Esophagus squamous epithelium (tissue), 4 donors: ENCODE measurements at regions not wholly inside any gene's neighbourhood (a gene's known extent, or its start where the extent isn't known, plus 50 kb on each side); places are given as distances from the start of the nearest gene placed in this dataset.

Experiments used
- POLR2A ChIP-seq, 4 donors: fragments of 450-650 bp; IDR thresholded peaks; one replicate each; pipeline ENCODE4 v1.6.1; 2017; ENCODE audit warnings: antibody characterized with exemption in 4 of 4, mild to moderate bottlenecking in 4 of 4, moderate library complexity in 3 of 4
- TF ChIP-seq, protein P1 (sequence below), 6 experiments: fragments of 450-650 bp in 4 of 6; fragments of 200-600 bp in 2 of 6; sonication (generic) in 2 of 6; IDR thresholded peaks; one replicate each; pipeline ENCODE4 v1.5.1; 2016 to 2019; ENCODE audit warnings: antibody characterized with exemption in 6 of 6, mild to moderate bottlenecking in 4 of 6, moderate library complexity in 4 of 6

DNA sequence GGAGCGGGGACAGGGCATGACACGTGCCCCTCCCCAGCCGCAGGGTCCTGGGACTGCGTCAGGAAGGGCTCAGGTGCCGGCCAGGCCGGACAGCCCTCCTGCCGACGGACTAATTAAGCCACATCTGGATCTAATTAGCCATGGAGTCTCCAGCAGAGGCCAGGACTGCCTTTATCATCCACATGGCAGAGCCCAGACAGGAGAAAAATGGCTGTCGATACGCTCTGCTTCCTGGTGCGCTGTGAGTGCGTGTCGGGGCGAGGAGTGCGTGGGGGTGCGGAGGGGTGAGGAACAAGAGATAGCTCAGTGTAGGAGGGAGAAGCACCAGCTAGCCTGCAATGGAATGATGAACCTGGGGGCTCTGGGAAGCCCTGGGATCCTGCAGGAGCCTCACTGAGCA is 218.8 kb downstream of the IRF8 start:
- TF ChIP-seq POLR2A (IDR thresholded peaks at IDR 0.05): no peak
- TF ChIP-seq, protein P1, sequence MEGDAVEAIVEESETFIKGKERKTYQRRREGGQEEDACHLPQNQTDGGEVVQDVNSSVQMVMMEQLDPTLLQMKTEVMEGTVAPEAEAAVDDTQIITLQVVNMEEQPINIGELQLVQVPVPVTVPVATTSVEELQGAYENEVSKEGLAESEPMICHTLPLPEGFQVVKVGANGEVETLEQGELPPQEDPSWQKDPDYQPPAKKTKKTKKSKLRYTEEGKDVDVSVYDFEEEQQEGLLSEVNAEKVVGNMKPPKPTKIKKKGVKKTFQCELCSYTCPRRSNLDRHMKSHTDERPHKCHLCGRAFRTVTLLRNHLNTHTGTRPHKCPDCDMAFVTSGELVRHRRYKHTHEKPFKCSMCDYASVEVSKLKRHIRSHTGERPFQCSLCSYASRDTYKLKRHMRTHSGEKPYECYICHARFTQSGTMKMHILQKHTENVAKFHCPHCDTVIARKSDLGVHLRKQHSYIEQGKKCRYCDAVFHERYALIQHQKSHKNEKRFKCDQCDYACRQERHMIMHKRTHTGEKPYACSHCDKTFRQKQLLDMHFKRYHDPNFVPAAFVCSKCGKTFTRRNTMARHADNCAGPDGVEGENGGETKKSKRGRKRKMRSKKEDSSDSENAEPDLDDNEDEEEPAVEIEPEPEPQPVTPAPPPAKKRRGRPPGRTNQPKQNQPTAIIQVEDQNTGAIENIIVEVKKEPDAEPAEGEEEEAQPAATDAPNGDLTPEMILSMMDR (IDR thresholded peaks at IDR 0.05): no peak
